Neural progenitor cell (in vitro differentiated cells): ENCODE measurements at regions not wholly inside any gene's neighbourhood (a gene's known extent, or its start where the extent isn't known, plus 50 kb on each side); places are given as distances from the start of the nearest gene placed in this dataset.

Source experiments
- EZH2 ChIP-seq: fragments of 200-600 bp; sonication (generic); IDR thresholded peaks from 2 replicates; pipeline ENCODE4 v1.6.1; 2017; ENCODE audit warnings: antibody characterized with exemption, mild to moderate bottlenecking, moderate library complexity
- EZH2phosphoT487 ChIP-seq: fragments of 200-600 bp; sonication (generic); IDR thresholded peaks from 2 replicates; pipeline ENCODE4 v1.6.1; 2017; ENCODE audit warnings: antibody characterized with exemption
- TF ChIP-seq, protein P1 (sequence below): fragments of 200-600 bp; sonication (generic); IDR thresholded peaks from 2 replicates; pipeline ENCODE4 v1.5.1; 2017; ENCODE audit warnings: antibody characterized with exemption, mild to moderate bottlenecking

DNA sequence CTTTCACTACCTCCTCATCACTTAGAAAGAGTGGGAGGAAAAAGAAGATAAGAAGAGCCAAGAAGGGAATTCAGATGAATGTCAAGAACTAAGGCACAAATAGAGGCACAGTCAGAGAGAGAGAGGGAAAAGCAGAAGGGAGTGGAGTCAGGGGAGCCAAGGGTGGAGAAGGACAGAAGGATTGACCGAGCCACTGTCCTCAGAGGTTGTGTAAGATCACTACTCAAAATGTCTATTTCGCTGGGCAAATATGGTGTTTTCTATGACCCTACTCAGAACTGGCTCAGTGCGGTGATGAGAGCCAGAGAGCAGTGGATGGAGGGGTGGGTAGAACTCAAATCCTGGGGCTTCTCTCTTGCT lies 139.2 kb upstream of the HS3ST2 start:
- TF ChIP-seq EZH2 (no peak), EZH2phosphoT487 (no peak)
- TF ChIP-seq, protein P1, sequence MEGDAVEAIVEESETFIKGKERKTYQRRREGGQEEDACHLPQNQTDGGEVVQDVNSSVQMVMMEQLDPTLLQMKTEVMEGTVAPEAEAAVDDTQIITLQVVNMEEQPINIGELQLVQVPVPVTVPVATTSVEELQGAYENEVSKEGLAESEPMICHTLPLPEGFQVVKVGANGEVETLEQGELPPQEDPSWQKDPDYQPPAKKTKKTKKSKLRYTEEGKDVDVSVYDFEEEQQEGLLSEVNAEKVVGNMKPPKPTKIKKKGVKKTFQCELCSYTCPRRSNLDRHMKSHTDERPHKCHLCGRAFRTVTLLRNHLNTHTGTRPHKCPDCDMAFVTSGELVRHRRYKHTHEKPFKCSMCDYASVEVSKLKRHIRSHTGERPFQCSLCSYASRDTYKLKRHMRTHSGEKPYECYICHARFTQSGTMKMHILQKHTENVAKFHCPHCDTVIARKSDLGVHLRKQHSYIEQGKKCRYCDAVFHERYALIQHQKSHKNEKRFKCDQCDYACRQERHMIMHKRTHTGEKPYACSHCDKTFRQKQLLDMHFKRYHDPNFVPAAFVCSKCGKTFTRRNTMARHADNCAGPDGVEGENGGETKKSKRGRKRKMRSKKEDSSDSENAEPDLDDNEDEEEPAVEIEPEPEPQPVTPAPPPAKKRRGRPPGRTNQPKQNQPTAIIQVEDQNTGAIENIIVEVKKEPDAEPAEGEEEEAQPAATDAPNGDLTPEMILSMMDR = no peak
